ENCODE measurements at regions not wholly inside any gene's neighbourhood (a gene's known extent, or its start where the extent isn't known, plus 50 kb on each side); places are given as distances from the start of the nearest gene placed in this dataset.

DNA sequence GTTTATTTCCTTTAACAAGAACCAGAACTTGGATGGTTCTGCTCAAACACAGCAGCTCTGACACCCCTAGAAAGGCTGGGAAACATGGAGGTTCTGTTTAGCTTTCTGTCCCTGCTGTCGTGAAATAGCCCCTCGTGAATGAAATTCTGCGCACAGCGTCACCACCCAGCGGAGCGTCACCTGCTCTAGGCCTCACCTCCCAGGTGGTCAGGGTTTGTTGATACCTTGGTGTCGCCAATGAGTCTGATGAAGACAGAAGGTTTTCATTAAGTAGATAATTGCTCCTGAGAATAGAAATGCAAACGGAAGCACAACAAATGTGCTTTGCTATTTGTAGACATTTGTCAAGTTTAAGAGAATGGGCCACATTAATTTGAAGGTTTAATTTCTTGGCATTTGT, 135.1 kb downstream of the EDN3 start:
- DNase-seq (ENCODE audit: low read depth) = no peak

DNA sequence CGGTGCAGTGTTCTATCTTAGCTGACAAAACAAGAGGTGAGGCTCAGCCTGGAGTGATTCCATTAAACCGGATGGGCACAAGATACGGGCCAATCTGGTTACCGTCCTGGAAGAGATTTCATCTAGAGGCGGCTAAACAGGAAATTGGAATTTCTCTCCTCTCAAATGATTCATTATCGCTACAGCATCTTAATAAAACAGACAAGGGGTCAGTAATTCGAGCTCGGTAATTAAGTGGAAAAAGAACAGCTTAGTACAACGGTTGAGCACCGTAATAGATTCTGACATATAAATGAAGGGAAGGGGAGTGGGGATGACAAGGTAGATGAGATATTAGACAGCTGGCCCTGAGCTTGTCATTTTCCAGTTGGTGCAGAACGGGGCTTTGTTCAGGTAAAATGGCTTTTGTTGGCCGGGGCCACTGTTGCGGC, 137.2 kb downstream of the EDN3 start:
- no peak for DNase-seq (ENCODE audit: low read depth)

- no peak for DNase-seq (ENCODE audit: low read depth)
Measured at GRCh38 chr20:59438201-59438600, 137.8 kb downstream of the EDN3 start.

DNA sequence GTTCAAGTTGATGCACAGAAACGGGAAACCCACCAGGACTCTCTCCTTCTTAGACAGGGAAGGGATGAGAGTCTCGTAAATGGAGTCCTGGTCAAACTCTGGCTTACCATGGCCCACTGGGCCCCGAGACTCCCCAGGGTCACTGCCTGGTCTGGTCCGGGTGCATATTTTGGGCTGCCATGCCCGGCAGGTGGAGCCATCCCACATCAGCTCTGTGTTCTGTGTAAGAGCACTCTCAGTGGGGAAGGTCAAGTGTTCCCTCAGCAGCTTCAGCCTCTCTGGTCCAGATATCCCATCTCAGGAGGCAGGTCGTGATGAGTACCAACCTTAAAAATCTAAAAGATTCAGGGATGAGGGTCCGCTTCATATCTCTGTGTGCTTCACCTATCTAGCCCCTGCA, 138.8 kb downstream of the EDN3 start:
- DNase-seq (ENCODE audit: low read depth) = no peak

- DNase-seq (ENCODE audit: low read depth) = no peak
Measured at GRCh38 chr20:59441306-59441705, 140.9 kb downstream of the EDN3 start.

- DNase-seq (ENCODE audit: low read depth) = no peak
Measured at GRCh38 chr20:59441860-59442810, 141.7 kb downstream of the EDN3 start.

- no peak for DNase-seq (ENCODE audit: low read depth)
Measured at GRCh38 chr20:59443550-59443949, 143.1 kb downstream of the EDN3 start.

DNA sequence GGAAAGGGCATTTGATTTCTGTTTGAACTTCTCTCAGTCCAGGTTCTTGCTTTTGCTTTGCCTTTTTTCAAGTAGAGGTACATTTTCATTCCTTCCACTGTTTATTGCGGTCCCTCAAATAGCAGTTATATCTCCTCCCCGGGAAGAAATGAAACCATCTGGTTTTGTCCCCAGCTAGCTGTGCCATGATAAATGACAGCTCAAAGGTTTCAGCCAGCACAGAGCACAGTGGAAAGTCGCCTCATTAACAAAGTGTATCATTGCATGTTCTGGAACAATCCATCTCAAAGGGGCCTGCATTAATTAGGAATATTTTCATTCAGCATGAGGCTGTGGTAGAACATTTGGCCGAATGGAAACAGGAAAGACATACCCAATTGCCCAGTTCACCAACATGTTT, 146.0 kb downstream of the EDN3 start:
- DNase-seq (ENCODE audit: low read depth) = no peak

- DNase-seq (ENCODE audit: low read depth) = no peak
Measured at GRCh38 chr20:59448196-59448595, 147.8 kb downstream of the EDN3 start.

- no peak for DNase-seq (ENCODE audit: low read depth)
Measured at GRCh38 chr20:59448851-59449444, 148.5 kb downstream of the EDN3 start.

GRCh38 chr20:59451066-59451630, 150.7 kb downstream of the EDN3 start:
- no peak for DNase-seq (ENCODE audit: low read depth)

GRCh38 chr20:59451641-59452040, 151.2 kb downstream of the EDN3 start:
- no peak for DNase-seq (ENCODE audit: low read depth)

- no peak for DNase-seq (ENCODE audit: low read depth)
Measured at GRCh38 chr20:59452856-59453255, 151.5 kb upstream of the PHACTR3 start.

GRCh38 chr20:59453759-59454560, 150.4 kb upstream of the PHACTR3 start:
- DNase-seq (ENCODE audit: low read depth) = no peak

- DNase-seq (ENCODE audit: low read depth) = no peak
Measured at GRCh38 chr20:59455402-59456341, 148.7 kb upstream of the PHACTR3 start.

- DNase-seq (ENCODE audit: low read depth) = no peak
Measured at GRCh38 chr20:59456342-59457279, 147.7 kb upstream of the PHACTR3 start.

- DNase-seq (ENCODE audit: low read depth) = no peak
Measured at GRCh38 chr20:59458645-59459044, 145.7 kb upstream of the PHACTR3 start.

- no peak for DNase-seq (ENCODE audit: low read depth)
Measured at GRCh38 chr20:59459586-59459985, 144.8 kb upstream of the PHACTR3 start.

- DNase-seq (ENCODE audit: low read depth) = no peak
Measured at GRCh38 chr20:59460352-59460751, 144.0 kb upstream of the PHACTR3 start.

GRCh38 chr20:59461526-59461925, 142.8 kb upstream of the PHACTR3 start:
- no peak for DNase-seq (ENCODE audit: low read depth)

Measured in stimulated activated CD4-positive, alpha-beta T cell treated with anti-CD3 and anti-CD28 coated beads, Interleukin-2, amount 100 ng/mL, for 4 hours (primary cell).